GM23338 (cell line): ENCODE measurements at regions not wholly inside any gene's neighbourhood (a gene's known extent, or its start where the extent isn't known, plus 50 kb on each side); places are given as distances from the start of the nearest gene placed in this dataset.

Experiments
- ATAC-seq: fragments of 200-7000 bp; cut with Tn5 transposase; 3 replicates; pipeline ENCODE4 v1.9.1; 2020
- DNase-seq: peaks from one replicate; pipeline ENCODE4 v3.0.0-alpha.2; 2015; ENCODE audit warnings: low spot score
- H2AFZ ChIP-seq: fragments of 200-600 bp; sonication (generic); 2 replicates; pipeline ENCODE4 v1.8.0; 2016; ENCODE audit warnings: antibody characterized with exemption, mild to moderate bottlenecking, moderate library complexity
- H3F3A ChIP-seq: fragments of 200-600 bp; sonication (generic); replicated peaks from 2 replicates; pipeline ENCODE4 v1.8.0; 2017; ENCODE audit warnings: antibody characterized with exemption, mixed run types, low read depth
- H3K27ac ChIP-seq: fragments of 200-600 bp; sonication (generic); 2 replicates; pipeline ENCODE4 v1.6.1; 2016; ENCODE audit warnings: low read depth
- H3K27me3 ChIP-seq: fragments of 200-600 bp; sonication (generic); 2 replicates; pipeline ENCODE4 v1.8.0; 2016; ENCODE audit warnings: mild to moderate bottlenecking, mixed run types, moderate library complexity; ENCODE audit not compliant: insufficient read depth
- H3K36me3 ChIP-seq: fragments of 200-600 bp; sonication (generic); 2 replicates; pipeline ENCODE4 v1.8.0; 2016; ENCODE audit warnings: mild to moderate bottlenecking; ENCODE audit not compliant: insufficient read depth
- H3K4me1 ChIP-seq: fragments of 200-600 bp; sonication (generic); 2 replicates; pipeline ENCODE4 v1.8.0; 2016; ENCODE audit warnings: mild to moderate bottlenecking, moderate library complexity; ENCODE audit not compliant: insufficient read depth
- H3K4me2 ChIP-seq: fragments of 200-600 bp; sonication (generic); 2 replicates; pipeline ENCODE4 v1.7.1; 2017; ENCODE audit warnings: mixed run types
- H3K4me3 ChIP-seq: fragments of 200-600 bp; sonication (generic); 2 replicates; pipeline ENCODE4 v1.6.1; 2016; ENCODE audit warnings: mixed run types
- H3K79me2 ChIP-seq: fragments of 200-600 bp; sonication (generic); replicated peaks from 2 replicates; pipeline ENCODE4 v1.8.0; 2017; ENCODE audit warnings: mild to moderate bottlenecking; ENCODE audit not compliant: insufficient read depth
- H3K9me2 ChIP-seq: fragments of 200-600 bp; sonication (generic); 2 replicates; pipeline ENCODE4 v1.8.0; 2017; ENCODE audit not compliant: insufficient read depth
- H4K20me1 ChIP-seq: fragments of 200-600 bp; sonication (generic); replicated peaks from 2 replicates; pipeline ENCODE4 v1.8.0; 2017; ENCODE audit warnings: mild to moderate bottlenecking; ENCODE audit not compliant: insufficient read depth
- H3K27ac Mint-ChIP-seq: 2 replicates; pipeline ENCODE4 v1.8.0; 2020; ENCODE audit warnings: inconsistent platforms, mild to moderate bottlenecking, moderate library complexity, mixed read lengths
- H3K27me3 Mint-ChIP-seq: 3 replicates; pipeline ENCODE4 v1.8.0; 2022; ENCODE audit warnings: low read depth, mild to moderate bottlenecking, moderate library complexity, mixed read lengths, inconsistent platforms; ENCODE audit not compliant: insufficient read depth, poor library complexity
- H3K36me3 Mint-ChIP-seq: 3 replicates; pipeline ENCODE4 v1.8.0; 2021; ENCODE audit warnings: low read depth, mild to moderate bottlenecking, inconsistent platforms, moderate library complexity, mixed read lengths
- H3K4me1 Mint-ChIP-seq: 3 replicates; pipeline ENCODE4 v1.8.0; 2020; ENCODE audit warnings: mild to moderate bottlenecking, inconsistent platforms, mixed read lengths
- H3K4me3 Mint-ChIP-seq: 3 replicates; pipeline ENCODE4 v1.8.0; 2021; ENCODE audit warnings: moderate library complexity, mild to moderate bottlenecking, inconsistent platforms, mixed read lengths
- H3K9me3 Mint-ChIP-seq: 3 replicates; pipeline ENCODE4 v1.8.0; 2020; ENCODE audit warnings: moderate library complexity, mild to moderate bottlenecking, inconsistent platforms, mixed read lengths
- CREB1 ChIP-seq: fragments of 250-450 bp; sonication (Bioruptor Pico); IDR thresholded peaks from 2 replicates; pipeline ENCODE4 v1.5.0; 2020; ENCODE audit warnings: low read depth, mild to moderate bottlenecking, moderate library complexity
- EZH2 ChIP-seq: fragments of 200-600 bp; sonication (generic); IDR thresholded peaks from one replicate; pipeline ENCODE4 v1.8.0; 2017; ENCODE audit warnings: antibody characterized with exemption, mild to moderate bottlenecking, low read depth; ENCODE audit not compliant: unreplicated experiment
- EZH2phosphoT487 ChIP-seq: fragments of 200-600 bp; sonication (generic); IDR thresholded peaks from one replicate; pipeline ENCODE4 v1.8.1; 2018; ENCODE audit warnings: antibody characterized with exemption; ENCODE audit not compliant: unreplicated experiment
- JUNB ChIP-seq: IDR thresholded peaks from one replicate; pipeline ENCODE4 v1.6.1; 2016; ENCODE audit warnings: antibody characterized with exemption; ENCODE audit not compliant: unreplicated experiment
- NANOG ChIP-seq: IDR thresholded peaks from 2 replicates; pipeline ENCODE4 v1.6.1; 2016; ENCODE audit warnings: antibody characterized with exemption, borderline replicate concordance
- POLR2AphosphoS5 ChIP-seq: IDR thresholded peaks from 2 replicates; pipeline ENCODE4 v1.6.1; 2016; ENCODE audit warnings: antibody characterized with exemption, low read depth
- ZNF331 ChIP-seq: fragments of 250-450 bp; sonication (Bioruptor Pico); IDR thresholded peaks from 2 replicates; pipeline ENCODE4 v1.5.0; 2020; ENCODE audit warnings: low read depth, mild to moderate bottlenecking, moderate library complexity
- TF ChIP-seq, protein P1 (sequence below): IDR thresholded peaks from 2 replicates; pipeline ENCODE4 v1.6.1; 2016; ENCODE audit warnings: antibody characterized with exemption
- TF ChIP-seq, protein P2 (sequence below): fragments of 250-450 bp; sonication (Bioruptor Pico); IDR thresholded peaks from 2 replicates; pipeline ENCODE4 v1.5.0; 2020; ENCODE audit warnings: mild to moderate bottlenecking, moderate library complexity
- TF ChIP-seq, protein P3 (sequence below), 2 experiments: fragments of 200-600 bp in 1 of 2; sonication (generic) in 1 of 2; conservative IDR thresholded peaks; 2 replicates each; pipeline versions ENCODE4 v1.5.1 to v1.6.1; 2016 to 2017; ENCODE audit warnings: antibody characterized with exemption in 2 of 2, low read depth in 2 of 2, mild to moderate bottlenecking in 2 of 2, moderate library complexity in 1 of 2

GRCh38 chr18:22550366-22550765, 132.7 kb upstream of the CTAGE1 start:
- no peak overlapping the region for H3K4me2 ChIP-seq

GRCh38 chr18:22550861-22551260, 133.1 kb upstream of the CTAGE1 start:
- Mint-ChIP-seq H3K4me1 (peaks cover 6% of the 10 kb centered on the region; the same call in 2 of the 3 replicates), H3K36me3 (no peaks in the 10 kb centered on the region), H3K27ac (no peak overlapping the region), H3K27me3 (no peaks in the 10 kb centered on the region), H3K9me3 (no peaks in the 10 kb centered on the region), H3K4me3 (no peak overlapping the region)
- Histone ChIP-seq H4K20me1 (no peaks in the 10 kb centered on the region), H3K79me2 (no peaks in the 10 kb centered on the region), H3K9me2 (peaks cover 28% of the 10 kb centered on the region; the same call in 1 of the 2 replicates), H3K4me2 (no peak overlapping the region), H2AFZ (no peak overlapping the region), H3K36me3 (no peaks in the 10 kb centered on the region), H3K27me3 (no peaks in the 10 kb centered on the region), H3K4me1 (peaks cover 4% of the 10 kb centered on the region; the same call in 1 of the 2 replicates), H3K27ac (no peak overlapping the region), H3K4me3 (no peak overlapping the region), H3F3A (no peaks in the 10 kb centered on the region)
- DNase-seq (no peak), ATAC-seq (no peak)
- TF ChIP-seq, protein P1, sequence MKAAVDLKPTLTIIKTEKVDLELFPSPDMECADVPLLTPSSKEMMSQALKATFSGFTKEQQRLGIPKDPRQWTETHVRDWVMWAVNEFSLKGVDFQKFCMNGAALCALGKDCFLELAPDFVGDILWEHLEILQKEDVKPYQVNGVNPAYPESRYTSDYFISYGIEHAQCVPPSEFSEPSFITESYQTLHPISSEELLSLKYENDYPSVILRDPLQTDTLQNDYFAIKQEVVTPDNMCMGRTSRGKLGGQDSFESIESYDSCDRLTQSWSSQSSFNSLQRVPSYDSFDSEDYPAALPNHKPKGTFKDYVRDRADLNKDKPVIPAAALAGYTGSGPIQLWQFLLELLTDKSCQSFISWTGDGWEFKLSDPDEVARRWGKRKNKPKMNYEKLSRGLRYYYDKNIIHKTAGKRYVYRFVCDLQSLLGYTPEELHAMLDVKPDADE: no peak
- TF ChIP-seq POLR2AphosphoS5 (no peak), JUNB (no peak), EZH2 (no peak), NANOG (no peak), ZNF331 (no peak)
- TF ChIP-seq, protein P2, sequence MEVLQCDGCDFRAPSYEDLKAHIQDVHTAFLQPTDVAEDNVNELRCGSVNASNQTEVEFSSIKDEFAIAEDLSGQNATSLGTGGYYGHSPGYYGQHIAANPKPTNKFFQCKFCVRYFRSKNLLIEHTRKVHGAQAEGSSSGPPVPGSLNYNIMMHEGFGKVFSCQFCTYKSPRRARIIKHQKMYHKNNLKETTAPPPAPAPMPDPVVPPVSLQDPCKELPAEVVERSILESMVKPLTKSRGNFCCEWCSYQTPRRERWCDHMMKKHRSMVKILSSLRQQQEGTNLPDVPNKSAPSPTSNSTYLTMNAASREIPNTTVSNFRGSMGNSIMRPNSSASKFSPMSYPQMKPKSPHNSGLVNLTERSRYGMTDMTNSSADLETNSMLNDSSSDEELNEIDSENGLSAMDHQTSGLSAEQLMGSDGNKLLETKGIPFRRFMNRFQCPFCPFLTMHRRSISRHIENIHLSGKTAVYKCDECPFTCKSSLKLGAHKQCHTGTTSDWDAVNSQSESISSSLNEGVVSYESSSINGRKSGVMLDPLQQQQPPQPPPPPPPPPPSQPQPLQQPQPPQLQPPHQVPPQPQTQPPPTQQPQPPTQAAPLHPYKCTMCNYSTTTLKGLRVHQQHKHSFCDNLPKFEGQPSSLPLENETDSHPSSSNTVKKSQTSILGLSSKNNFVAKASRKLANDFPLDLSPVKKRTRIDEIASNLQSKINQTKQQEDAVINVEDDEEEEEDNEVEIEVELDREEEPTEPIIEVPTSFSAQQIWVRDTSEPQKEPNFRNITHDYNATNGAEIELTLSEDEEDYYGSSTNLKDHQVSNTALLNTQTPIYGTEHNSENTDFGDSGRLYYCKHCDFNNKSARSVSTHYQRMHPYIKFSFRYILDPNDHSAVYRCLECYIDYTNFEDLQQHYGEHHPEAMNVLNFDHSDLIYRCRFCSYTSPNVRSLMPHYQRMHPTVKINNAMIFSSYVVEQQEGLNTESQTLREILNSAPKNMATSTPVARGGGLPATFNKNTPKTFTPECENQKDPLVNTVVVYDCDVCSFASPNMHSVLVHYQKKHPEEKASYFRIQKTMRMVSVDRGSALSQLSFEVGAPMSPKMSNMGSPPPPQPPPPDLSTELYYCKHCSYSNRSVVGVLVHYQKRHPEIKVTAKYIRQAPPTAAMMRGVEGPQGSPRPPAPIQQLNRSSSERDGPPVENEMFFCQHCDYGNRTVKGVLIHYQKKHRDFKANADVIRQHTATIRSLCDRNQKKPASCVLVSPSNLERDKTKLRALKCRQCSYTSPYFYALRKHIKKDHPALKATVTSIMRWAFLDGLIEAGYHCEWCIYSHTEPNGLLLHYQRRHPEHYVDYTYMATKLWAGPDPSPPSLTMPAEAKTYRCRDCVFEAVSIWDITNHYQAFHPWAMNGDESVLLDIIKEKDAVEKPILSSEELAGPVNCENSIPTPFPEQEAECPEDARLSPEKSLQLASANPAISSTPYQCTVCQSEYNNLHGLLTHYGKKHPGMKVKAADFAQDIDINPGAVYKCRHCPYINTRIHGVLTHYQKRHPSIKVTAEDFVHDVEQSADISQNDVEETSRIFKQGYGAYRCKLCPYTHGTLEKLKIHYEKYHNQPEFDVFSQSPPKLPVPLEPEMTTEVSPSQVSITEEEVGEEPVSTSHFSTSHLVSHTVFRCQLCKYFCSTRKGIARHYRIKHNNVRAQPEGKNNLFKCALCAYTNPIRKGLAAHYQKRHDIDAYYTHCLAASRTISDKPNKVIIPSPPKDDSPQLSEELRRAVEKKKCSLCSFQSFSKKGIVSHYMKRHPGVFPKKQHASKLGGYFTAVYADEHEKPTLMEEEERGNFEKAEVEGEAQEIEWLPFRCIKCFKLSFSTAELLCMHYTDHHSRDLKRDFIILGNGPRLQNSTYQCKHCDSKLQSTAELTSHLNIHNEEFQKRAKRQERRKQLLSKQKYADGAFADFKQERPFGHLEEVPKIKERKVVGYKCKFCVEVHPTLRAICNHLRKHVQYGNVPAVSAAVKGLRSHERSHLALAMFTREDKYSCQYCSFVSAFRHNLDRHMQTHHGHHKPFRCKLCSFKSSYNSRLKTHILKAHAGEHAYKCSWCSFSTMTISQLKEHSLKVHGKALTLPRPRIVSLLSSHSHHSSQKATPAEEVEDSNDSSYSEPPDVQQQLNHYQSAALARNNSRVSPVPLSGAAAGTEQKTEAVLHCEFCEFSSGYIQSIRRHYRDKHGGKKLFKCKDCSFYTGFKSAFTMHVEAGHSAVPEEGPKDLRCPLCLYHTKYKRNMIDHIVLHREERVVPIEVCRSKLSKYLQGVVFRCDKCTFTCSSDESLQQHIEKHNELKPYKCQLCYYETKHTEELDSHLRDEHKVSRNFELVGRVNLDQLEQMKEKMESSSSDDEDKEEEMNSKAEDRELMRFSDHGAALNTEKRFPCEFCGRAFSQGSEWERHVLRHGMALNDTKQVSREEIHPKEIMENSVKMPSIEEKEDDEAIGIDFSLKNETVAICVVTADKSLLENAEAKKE (CRISPR knock-in tag): no peak
- TF ChIP-seq, protein P3, sequence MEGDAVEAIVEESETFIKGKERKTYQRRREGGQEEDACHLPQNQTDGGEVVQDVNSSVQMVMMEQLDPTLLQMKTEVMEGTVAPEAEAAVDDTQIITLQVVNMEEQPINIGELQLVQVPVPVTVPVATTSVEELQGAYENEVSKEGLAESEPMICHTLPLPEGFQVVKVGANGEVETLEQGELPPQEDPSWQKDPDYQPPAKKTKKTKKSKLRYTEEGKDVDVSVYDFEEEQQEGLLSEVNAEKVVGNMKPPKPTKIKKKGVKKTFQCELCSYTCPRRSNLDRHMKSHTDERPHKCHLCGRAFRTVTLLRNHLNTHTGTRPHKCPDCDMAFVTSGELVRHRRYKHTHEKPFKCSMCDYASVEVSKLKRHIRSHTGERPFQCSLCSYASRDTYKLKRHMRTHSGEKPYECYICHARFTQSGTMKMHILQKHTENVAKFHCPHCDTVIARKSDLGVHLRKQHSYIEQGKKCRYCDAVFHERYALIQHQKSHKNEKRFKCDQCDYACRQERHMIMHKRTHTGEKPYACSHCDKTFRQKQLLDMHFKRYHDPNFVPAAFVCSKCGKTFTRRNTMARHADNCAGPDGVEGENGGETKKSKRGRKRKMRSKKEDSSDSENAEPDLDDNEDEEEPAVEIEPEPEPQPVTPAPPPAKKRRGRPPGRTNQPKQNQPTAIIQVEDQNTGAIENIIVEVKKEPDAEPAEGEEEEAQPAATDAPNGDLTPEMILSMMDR (conservative IDR thresholded peaks at IDR 0.05; ENCODE audit: low read depth in 2 of 2): no peak

More at GRCh38 chr18:22550366-22550765, 132.7 kb upstream of the CTAGE1 start:
- H3K4me3 Mint-ChIP-seq: no peak overlapping the region
- H3K27ac Mint-ChIP-seq: no peak overlapping the region
- ATAC-seq: no peak
- no peak overlapping the region for H2AFZ ChIP-seq
- no peak for DNase-seq
- no peaks in the 10 kb centered on the region for H3K9me3 Mint-ChIP-seq
- no peaks in the 10 kb centered on the region for H3K36me3 ChIP-seq
- H3K27me3 Mint-ChIP-seq: no peaks in the 10 kb centered on the region
- H3K9me2 ChIP-seq: peaks cover 28% of the 10 kb centered on the region; the same call in 1 of the 2 replicates
- no peaks in the 10 kb centered on the region for H4K20me1 ChIP-seq
- H3K27me3 ChIP-seq: no peaks in the 10 kb centered on the region
- H3K27ac ChIP-seq: no peak overlapping the region
- no peaks in the 10 kb centered on the region for H3K36me3 Mint-ChIP-seq
- H3K4me1 ChIP-seq: peaks cover 4% of the 10 kb centered on the region; the same call in 1 of the 2 replicates
- H3F3A ChIP-seq: no peaks in the 10 kb centered on the region
- no peak overlapping the region for H3K4me3 ChIP-seq
- peaks cover 6% of the 10 kb centered on the region; the same call in 2 of the 3 replicates for H3K4me1 Mint-ChIP-seq
- H3K79me2 ChIP-seq: no peaks in the 10 kb centered on the region
- TF ChIP-seq CREB1 (CRISPR knock-in tag) (no peak), NANOG (no peak), EZH2phosphoT487 (no peak), EZH2 (no peak)
- TF ChIP-seq, protein P1: no peak
